ENCODE measurements at regions not wholly inside any gene's neighbourhood (a gene's known extent, or its start where the extent isn't known, plus 50 kb on each side); places are given as distances from the start of the nearest gene placed in this dataset.

DNA sequence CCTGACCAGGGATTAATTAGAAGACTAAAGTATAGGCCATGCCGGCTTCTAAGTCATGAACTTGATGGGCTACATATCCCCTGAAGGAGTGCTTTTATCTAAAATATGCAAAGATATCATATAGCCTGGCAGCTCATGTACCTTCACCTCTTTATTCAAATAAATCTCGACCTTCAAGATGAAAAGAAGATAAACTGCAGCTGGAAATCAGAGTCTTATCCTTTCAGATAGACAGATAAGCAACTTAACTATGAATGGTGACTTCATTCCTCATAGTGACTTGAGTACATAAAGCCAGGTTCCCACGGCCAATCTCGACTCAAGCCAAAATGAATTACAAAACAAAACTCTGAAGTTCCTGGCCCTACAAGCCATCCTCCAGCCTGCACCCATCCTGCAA, 165.3 kb upstream of the KLHL29 start:
- POLR2A ChIA-PET: no interaction called here
- no peaks in the 10 kb centered on the region for H3K36me3 Mint-ChIP-seq
- no peak overlapping the region for H3K27ac Mint-ChIP-seq
- no peaks in the 10 kb centered on the region for H3K4me1 Mint-ChIP-seq
- H3K4me3 Mint-ChIP-seq: no peak overlapping the region
- ATAC-seq: no peak
- peaks cover 0 to 14% (median 0%) of the 10 kb centered on the region in 9 donors for H3K9me3 Mint-ChIP-seq
- peaks cover 0 to 6% (median 2%) of the 10 kb centered on the region in 5 donors for H3K27me3 Mint-ChIP-seq
- DNase-seq: no peak

DNA sequence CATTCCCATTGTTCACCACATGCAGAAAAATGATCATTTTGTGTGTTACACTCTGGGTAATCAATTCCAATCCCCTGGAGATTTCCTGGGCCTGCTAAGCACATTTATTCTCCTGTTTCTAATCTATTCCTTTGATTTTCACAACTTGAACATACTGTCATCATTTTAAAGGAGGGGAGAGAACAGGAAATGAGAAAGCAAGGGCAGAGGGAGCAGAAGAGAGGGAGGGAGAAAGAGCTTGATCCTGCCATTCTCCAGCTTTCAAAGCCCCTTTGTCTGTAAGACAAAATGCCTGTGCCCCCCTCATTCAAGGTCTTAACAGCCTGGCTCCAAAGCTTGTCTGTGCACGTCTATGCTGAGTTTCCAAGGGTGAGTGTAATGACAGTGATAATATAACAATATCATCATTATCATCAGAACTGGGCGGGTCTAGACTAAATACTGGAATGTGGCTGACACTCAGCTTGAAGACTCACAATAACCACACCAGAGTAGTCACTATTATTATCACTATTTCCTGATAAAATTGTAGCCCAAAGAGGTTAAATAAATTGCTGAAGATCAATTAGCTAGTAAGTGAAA, 164.4 kb upstream of the KLHL29 start:
- DNase-seq (no peak), ATAC-seq (no peak)
- Mint-ChIP-seq H3K27me3 (peaks cover 0 to 6% (median 0%) of the 10 kb centered on the region in 5 donors), H3K36me3 (no peaks in the 10 kb centered on the region), H3K27ac (peak overlapping the region in 1 of 10 donors; percentile 51), H3K9me3 (peaks cover 0 to 8% (median 0%) of the 10 kb centered on the region in 9 donors), H3K4me1 (no peaks in the 10 kb centered on the region), H3K4me3 (no peak overlapping the region)
- POLR2A ChIA-PET: no interaction called here

DNA sequence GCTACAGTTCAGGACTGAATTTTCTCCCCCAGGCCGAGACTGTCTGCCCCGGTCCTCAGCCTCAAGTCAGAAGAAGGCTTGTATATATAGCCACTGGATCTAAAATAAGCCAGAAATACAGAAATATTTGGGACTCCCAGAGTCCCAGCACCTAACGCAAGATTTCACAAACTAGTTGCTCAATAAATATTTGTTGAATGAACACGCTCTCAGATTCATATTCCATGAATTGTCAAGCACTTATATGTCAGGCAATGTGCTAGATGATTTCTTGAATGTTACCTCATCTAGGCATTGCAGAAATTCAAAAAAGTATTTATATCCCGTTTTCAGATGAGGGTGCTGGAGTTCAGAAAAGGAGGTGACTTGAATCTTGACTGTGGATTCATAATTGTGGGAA, 163.7 kb upstream of the KLHL29 start:
- Mint-ChIP-seq H3K27me3 (peaks cover 0 to 6% (median 0%) of the 10 kb centered on the region in 5 donors), H3K27ac (no peak overlapping the region), H3K9me3 (peaks cover 0 to 2% (median 0%) of the 10 kb centered on the region in 9 donors), H3K36me3 (no peaks in the 10 kb centered on the region), H3K4me1 (no peaks in the 10 kb centered on the region), H3K4me3 (no peak overlapping the region)
- POLR2A ChIA-PET: no interaction called here
- DNase-seq (no peak), ATAC-seq (no peak)

DNA sequence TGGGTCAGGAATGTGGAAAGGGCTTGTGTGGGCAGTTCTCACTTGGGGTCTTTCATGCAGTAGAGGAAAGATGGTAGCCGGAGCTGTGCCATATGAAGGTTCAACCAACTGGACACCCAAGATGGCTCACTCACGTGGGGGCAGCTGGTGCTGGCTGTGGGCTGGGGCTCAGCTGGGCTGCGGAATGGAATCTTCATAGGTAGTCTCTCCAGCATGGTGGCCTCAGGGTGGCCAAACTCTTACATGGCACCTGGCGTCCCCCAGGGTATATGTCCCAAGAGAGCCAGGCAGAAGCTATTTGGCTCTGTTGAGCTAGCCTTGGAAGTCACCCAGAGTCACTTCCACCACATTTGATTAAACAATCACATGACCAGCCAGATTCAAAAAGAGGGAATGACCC, 163.1 kb upstream of the KLHL29 start:
- Mint-ChIP-seq H3K4me1 (no peaks in the 10 kb centered on the region), H3K36me3 (no peaks in the 10 kb centered on the region)

DNA sequence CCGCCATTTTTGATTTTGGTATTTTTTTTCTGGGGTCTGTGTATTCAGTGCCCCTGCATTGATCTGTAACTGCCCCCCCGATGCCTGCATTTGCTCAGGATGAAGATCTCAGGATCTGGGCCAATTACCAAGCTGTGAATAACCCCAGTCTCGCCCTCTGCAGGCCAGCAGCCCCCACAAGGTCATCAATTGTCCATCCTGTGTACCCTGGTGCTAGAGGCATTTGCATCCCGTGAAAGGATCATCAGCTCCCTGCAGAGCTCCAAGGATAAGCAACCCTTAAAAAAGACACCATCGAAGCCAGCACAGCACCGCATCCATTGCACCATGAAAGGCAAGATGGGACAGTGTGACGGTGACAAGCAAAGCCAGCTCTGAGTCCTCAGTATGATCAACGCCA, 154.1 kb upstream of the KLHL29 start:
- no peak for ATAC-seq
- H3K4me1 Mint-ChIP-seq: no peaks in the 10 kb centered on the region
- peaks cover 0 to 25% (median 2%) of the 10 kb centered on the region in 5 donors for H3K27me3 Mint-ChIP-seq
- POLR2A ChIA-PET: no interaction called here
- H3K9me3 Mint-ChIP-seq: peaks cover 0 to 5% (median 0%) of the 10 kb centered on the region in 9 donors
- no peaks in the 10 kb centered on the region for H3K36me3 Mint-ChIP-seq
- no peak for DNase-seq
- H3K4me3 Mint-ChIP-seq: no peak overlapping the region
- no peak overlapping the region for H3K27ac Mint-ChIP-seq

More for the DNA sequence above, 163.1 kb upstream of the KLHL29 start:
- H3K9me3 Mint-ChIP-seq: no peaks in the 10 kb centered on the region
- peaks cover 0 to 6% (median 0%) of the 10 kb centered on the region in 5 donors for H3K27me3 Mint-ChIP-seq
- ATAC-seq (no peak), DNase-seq (no peak)
- POLR2A ChIA-PET: no interaction called here
- H3K4me3 Mint-ChIP-seq: no peak overlapping the region
- H3K27ac Mint-ChIP-seq: no peak overlapping the region

DNA sequence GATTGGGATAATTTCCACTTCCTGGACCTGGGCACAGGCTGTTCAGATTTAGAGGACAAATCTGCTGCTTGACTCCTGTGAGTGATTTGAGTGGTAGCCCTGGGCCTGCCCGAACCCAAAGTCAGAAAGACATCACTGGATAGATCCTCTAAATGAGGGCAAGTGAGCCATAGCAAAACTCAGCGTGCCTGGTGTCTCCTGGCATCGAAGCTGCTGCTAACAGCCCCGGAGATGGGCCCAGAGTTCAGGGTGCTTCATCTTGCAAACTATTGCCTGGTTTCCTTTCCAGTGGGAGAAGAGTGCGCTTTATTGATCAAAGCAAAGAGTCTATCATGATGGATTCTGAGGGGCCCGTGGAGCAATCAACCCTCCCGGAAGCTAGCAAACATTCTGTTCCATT, 153.1 kb upstream of the KLHL29 start:
- DNase-seq: no peak
- H3K27me3 Mint-ChIP-seq: peaks cover 0 to 25% (median 2%) of the 10 kb centered on the region in 5 donors
- POLR2A ChIA-PET: no interaction called here
- peaks cover 0 to 5% (median 0%) of the 10 kb centered on the region in 9 donors for H3K9me3 Mint-ChIP-seq
- H3K4me3 Mint-ChIP-seq: no peak overlapping the region
- no peak for ATAC-seq
- no peaks in the 10 kb centered on the region for H3K36me3 Mint-ChIP-seq
- no peaks in the 10 kb centered on the region for H3K4me1 Mint-ChIP-seq
- H3K27ac Mint-ChIP-seq: no peak overlapping the region

DNA sequence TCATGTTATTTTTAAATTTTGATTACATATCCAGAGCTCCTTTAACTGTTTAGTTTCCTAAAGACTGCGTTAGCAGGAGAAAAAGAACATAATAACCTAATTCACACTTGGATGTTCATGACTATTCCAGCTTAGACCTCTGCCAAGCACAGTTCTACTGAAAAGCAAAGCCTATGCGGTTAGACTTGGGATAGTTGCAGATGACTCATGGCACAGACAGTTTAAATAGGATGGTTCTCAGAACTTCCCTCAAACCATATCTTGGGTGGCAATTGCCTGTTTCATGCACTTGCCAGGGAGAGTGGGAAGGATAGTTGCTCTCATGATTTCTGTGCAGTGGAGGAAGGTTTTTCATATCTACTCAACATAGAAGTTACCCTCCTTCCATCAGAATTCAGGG, 149.7 kb upstream of the KLHL29 start:
- Mint-ChIP-seq H3K4me3 (no peak overlapping the region), H3K27ac (no peak overlapping the region), H3K4me1 (no peaks in the 10 kb centered on the region), H3K9me3 (peaks cover 0 to 5% (median 0%) of the 10 kb centered on the region in 9 donors), H3K36me3 (no peaks in the 10 kb centered on the region), H3K27me3 (peaks cover 0 to 37% (median 6%) of the 10 kb centered on the region in 5 donors)
- no peak for ATAC-seq
- no peak for DNase-seq
- POLR2A ChIA-PET: no interaction called here

DNA sequence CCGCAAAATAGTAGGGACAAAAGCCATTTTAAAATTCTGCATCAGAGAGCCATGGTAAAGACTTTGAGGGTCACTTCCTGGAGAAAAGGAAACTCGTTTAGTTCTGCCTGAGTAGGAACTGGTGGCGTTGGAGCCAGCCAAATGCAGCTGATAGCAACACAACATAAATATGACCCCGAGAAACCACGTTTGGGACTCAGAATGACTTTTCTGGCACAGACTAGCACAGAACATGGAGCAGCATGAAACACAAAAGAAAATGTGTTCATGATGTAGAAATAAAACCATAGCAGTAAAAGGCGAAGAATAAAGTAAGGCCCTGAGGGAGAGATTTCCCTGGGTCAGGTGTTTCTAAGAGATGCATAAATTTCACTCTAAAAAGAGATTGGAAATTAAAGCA, 149.2 kb upstream of the KLHL29 start:
- no peak for ATAC-seq
- H3K36me3 Mint-ChIP-seq: no peaks in the 10 kb centered on the region

DNA sequence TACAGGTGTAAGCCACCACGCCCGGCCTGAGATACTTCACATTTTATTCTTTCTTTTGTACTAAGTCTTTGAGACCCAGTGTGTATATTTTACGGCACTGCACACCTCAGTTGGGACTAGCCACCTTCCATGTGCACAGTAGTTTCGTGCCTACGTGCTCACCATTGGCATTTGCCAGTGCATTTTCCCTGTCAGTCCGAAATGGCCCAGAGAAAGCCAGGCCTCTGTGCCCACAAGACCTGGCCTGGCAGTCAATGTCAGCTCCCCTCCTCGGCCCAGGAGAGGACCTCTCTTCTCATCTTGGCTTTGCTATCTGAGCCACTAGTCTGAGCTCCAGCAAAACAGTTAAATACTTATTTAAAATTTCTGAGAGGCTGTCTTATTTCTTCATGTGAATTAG, 147.8 kb upstream of the KLHL29 start:
- Mint-ChIP-seq H3K27me3 (peaks cover 0 to 23% (median 8%) of the 10 kb centered on the region in 5 donors), H3K36me3 (no peaks in the 10 kb centered on the region), H3K27ac (no peak overlapping the region), H3K9me3 (peaks cover 0 to 2% (median 0%) of the 10 kb centered on the region in 9 donors), H3K4me1 (no peaks in the 10 kb centered on the region), H3K4me3 (no peak overlapping the region)
- ATAC-seq (no peak), DNase-seq (no peak)
- POLR2A ChIA-PET: no interaction called here

More for the DNA sequence above, 149.2 kb upstream of the KLHL29 start:
- DNase-seq: no peak
- Mint-ChIP-seq H3K9me3 (peaks cover 0 to 3% (median 0%) of the 10 kb centered on the region in 9 donors), H3K27me3 (peaks cover 0 to 37% (median 9%) of the 10 kb centered on the region in 5 donors), H3K4me3 (no peak overlapping the region), H3K27ac (no peak overlapping the region), H3K4me1 (no peaks in the 10 kb centered on the region)
- POLR2A ChIA-PET: no interaction called here

DNA sequence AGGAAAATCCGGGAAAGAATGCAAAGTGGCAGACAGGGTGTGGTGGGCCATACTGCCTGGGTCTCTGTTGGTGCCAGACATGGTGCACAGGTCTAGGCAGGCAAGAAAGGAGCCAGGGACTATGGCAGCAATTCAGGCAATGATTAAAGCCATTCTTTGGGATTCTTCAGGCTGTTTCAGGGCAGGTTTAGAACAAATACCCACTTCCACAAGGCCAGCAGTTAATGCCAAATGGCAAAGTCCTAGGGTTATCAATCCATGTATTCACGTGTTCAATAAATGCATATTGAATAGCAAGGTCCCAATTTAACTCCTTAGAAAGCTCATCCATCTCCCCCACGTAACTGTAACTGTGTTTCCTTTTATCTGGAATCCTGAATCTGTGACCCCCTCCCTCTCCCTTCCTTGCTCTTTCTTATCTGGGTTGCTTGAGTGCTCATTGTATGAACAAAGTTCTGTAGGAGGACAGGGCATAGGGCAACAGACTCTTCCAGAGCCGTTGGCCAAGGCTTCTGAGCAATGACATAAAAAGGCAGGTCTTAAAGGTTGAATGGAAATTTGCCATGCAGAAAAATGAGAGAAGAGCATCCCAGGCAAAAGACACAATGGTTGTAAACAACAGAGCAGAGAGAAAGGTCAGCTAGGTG, 146.8 kb upstream of the KLHL29 start:
- H3K27me3 Mint-ChIP-seq: peaks cover 0 to 16% (median 8%) of the 10 kb centered on the region in 5 donors
- H3K4me3 Mint-ChIP-seq: no peak overlapping the region
- POLR2A ChIA-PET: no interaction called here
- DNase-seq (no peak), ATAC-seq (no peak)
- H3K27ac Mint-ChIP-seq: no peak overlapping the region
- H3K4me1 Mint-ChIP-seq: no peaks in the 10 kb centered on the region
- no peaks in the 10 kb centered on the region for H3K36me3 Mint-ChIP-seq
- H3K9me3 Mint-ChIP-seq: peaks cover 0 to 2% (median 0%) of the 10 kb centered on the region in 9 donors

DNA sequence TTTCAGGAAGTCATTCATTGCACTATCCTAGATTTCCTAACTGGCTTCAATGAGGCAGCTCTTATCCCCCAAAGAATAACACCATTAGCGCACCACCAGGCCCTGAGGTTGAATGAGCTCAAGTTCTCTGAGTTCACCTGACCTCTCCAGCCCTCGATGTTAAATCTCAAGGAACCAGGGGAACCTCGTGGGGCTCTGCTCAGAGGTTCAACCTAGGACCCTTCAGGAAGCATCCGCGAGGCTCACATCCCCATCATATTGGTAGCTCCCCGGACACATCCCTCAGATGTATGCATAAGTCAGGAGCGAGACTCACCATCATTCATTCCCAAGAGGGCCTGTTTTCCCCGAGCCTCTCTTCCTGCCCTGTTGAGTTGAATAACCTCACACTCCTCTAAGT, 145.6 kb upstream of the KLHL29 start:
- no peaks in the 10 kb centered on the region for H3K4me1 Mint-ChIP-seq
- H3K27ac Mint-ChIP-seq: peak overlapping the region in 1 of 10 donors; percentile 44
- no peak for DNase-seq
- H3K4me3 Mint-ChIP-seq: no peak overlapping the region
- no peak for ATAC-seq
- peaks cover 0 to 2% (median 0%) of the 10 kb centered on the region in 9 donors for H3K9me3 Mint-ChIP-seq
- POLR2A ChIA-PET: no interaction called here
- peaks cover 0 to 13% (median 8%) of the 10 kb centered on the region in 5 donors for H3K27me3 Mint-ChIP-seq
- H3K36me3 Mint-ChIP-seq: no peaks in the 10 kb centered on the region

DNA sequence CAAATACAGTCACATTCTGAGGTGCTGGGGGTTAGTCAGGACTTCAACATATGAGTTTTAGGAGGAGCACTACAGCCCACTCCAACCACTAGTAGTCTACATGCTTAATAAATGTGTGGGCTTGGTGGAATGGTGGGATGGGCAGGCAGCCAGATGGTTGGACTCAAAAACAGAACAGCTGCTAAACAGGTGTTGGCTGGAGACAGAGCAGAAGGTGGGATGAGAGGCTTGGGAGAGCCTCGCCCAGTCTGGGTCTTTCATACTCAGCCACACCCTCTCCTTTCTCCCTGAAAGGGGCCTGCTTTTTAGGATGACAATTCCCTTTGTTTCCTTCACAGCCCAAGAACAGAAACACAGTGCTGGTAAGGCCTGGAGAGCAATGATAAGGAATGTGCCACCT, 143.9 kb upstream of the KLHL29 start:
- no peak overlapping the region for H3K4me3 Mint-ChIP-seq
- POLR2A ChIA-PET: no interaction called here
- H3K4me1 Mint-ChIP-seq: no peaks in the 10 kb centered on the region

DNA sequence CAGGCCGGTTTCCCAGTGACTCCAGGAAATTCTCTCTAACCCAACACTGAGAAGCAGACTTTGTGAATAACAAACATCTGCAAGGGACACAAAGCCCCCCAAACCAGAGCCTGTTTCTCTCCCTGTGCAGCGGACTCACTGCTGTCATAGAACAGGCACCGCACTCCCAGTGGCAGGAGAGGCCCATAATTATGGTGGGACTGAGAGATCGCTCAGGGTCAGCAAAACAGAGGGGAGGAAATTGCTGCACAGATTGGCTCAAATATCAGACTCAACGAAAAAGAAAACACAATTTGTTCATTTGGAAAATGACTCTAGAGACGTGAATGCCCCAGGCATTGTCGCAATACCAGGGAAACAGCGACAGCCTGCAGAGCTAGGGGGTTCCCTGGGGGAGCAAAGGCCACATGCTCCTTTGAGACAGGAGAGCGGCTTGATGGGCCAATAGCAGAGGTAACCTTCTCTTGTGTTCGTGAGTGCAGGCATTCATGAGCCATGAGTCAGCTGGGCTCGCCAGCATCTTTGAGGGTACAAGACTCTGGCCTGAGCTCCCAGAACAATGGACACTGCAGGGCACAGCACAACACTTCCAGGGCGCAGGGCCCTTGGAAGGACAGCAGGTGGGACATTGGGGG, 143.3 kb upstream of the KLHL29 start:
- Mint-ChIP-seq H3K9me3 (peaks cover 0 to 2% (median 0%) of the 10 kb centered on the region in 9 donors), H3K4me1 (no peaks in the 10 kb centered on the region), H3K36me3 (no peaks in the 10 kb centered on the region), H3K27me3 (peaks cover 0 to 13% (median 10%) of the 10 kb centered on the region in 5 donors), H3K4me3 (no peak overlapping the region), H3K27ac (no peak overlapping the region)
- no peak for DNase-seq
- no peak for ATAC-seq
- POLR2A ChIA-PET: no interaction called here

More for the DNA sequence above, 143.9 kb upstream of the KLHL29 start:
- Mint-ChIP-seq H3K27me3 (peaks cover 0 to 13% (median 8%) of the 10 kb centered on the region in 5 donors), H3K36me3 (no peaks in the 10 kb centered on the region), H3K27ac (no peak overlapping the region), H3K9me3 (peaks cover 0 to 2% (median 0%) of the 10 kb centered on the region in 9 donors)
- DNase-seq: no peak
- no peak for ATAC-seq
